BJ (cell line): ENCODE measurements at regions not wholly inside any gene's neighbourhood (a gene's known extent, or its start where the extent isn't known, plus 50 kb on each side); places are given as distances from the start of the nearest gene placed in this dataset.

ENCODE experiments used
- CTCF ChIA-PET: fragments of 350-600 bp; formaldehyde crosslinking; extraction: SDS; loops from one replicate; lab custom pipeline; 2021; ENCODE audit warnings: antibody characterized with exemption, inconsistent platforms; lab: Yijun Ruan, JAX
- POLR2A ChIA-PET: fragments of 300-600 bp; sonication (Branson Sonifier 250); formaldehyde crosslinking; extraction: SDS; loops from one replicate; lab custom pipeline; 2021; ENCODE audit warnings: antibody characterized with exemption; lab: Charles Lee
- DNase-seq: peaks from one replicate; pipeline ENCODE4 v3.0.0-alpha.2; 2011; ENCODE audit warnings: low read depth
- H3K27me3 ChIP-seq: 2 replicates; pipeline ENCODE4 v1.6.0; 2011; ENCODE audit warnings: low read length; ENCODE audit not compliant: control insufficient read depth, insufficient read depth
- H3K36me3 ChIP-seq: 2 replicates; pipeline ENCODE4 v1.5.1; 2011; ENCODE audit warnings: low read length; ENCODE audit not compliant: control insufficient read depth, insufficient read depth
- H3K4me3 ChIP-seq: 2 replicates; pipeline ENCODE4 v1.5.1; 2011; ENCODE audit warnings: low read depth, mild to moderate bottlenecking, control low read depth, low read length
- TF ChIP-seq, protein P1 (sequence below): IDR thresholded peaks from 2 replicates; pipeline ENCODE4 v1.5.1; 2011; ENCODE audit warnings: low read depth, mild to moderate bottlenecking, control low read depth, inconsistent platforms, low read length, moderate library complexity; ENCODE audit not compliant: insufficient read depth

DNA sequence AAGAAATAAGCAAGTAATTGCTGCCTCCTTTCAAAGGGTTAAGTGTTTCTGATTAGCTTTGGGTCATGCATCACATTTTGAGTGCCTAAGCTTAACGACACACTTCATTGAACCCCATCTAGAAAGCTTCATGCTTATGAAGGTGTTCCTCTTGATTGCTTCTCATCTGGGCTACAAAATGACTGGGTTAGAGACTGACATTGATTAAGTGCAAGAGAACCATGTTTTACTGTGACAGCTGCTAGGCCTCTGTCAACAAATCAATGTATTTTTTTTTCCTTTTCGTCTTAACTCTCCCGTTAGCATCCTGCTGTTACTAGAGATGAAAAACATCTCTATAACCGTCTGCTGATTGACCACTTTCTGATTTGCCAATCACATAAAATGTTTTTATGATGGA, 725.0 kb downstream of the TLE1 start:
- TF ChIP-seq, protein P1, sequence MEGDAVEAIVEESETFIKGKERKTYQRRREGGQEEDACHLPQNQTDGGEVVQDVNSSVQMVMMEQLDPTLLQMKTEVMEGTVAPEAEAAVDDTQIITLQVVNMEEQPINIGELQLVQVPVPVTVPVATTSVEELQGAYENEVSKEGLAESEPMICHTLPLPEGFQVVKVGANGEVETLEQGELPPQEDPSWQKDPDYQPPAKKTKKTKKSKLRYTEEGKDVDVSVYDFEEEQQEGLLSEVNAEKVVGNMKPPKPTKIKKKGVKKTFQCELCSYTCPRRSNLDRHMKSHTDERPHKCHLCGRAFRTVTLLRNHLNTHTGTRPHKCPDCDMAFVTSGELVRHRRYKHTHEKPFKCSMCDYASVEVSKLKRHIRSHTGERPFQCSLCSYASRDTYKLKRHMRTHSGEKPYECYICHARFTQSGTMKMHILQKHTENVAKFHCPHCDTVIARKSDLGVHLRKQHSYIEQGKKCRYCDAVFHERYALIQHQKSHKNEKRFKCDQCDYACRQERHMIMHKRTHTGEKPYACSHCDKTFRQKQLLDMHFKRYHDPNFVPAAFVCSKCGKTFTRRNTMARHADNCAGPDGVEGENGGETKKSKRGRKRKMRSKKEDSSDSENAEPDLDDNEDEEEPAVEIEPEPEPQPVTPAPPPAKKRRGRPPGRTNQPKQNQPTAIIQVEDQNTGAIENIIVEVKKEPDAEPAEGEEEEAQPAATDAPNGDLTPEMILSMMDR = no peak
- no peaks in the 10 kb centered on the region for H3K36me3 ChIP-seq
- no peaks in the 10 kb centered on the region for H3K27me3 ChIP-seq
- ChIA-PET POLR2A (no interaction called here), CTCF (no interaction called here)
- H3K4me3 ChIP-seq = no peak overlapping the region
- no peak for DNase-seq

DNA sequence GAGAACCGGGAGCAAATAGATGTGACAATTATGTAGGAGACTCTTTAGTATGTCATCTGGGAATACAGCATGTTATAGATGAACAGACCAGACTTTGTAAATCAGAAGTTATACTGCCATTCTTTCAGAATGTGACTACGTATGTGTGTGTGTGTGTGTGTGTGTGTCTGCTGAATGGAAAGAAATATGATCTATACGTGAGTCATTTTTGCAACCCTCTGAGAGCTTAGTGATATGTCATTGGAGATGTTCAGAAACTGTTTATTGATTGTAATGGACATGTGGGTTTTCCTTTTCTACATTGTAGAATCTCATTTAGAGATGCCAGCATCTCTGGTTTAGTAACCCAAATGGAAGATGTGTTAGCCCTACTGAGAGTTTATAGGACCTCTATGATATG, 731.5 kb downstream of the TLE1 start:
- no peaks in the 10 kb centered on the region for H3K36me3 ChIP-seq
- POLR2A ChIA-PET = no interaction called here
- TF ChIP-seq, protein P1 = no peak
- H3K4me3 ChIP-seq = no peak overlapping the region
- no peaks in the 10 kb centered on the region for H3K27me3 ChIP-seq
- no peak for DNase-seq
- CTCF ChIA-PET = no interaction called here

DNA sequence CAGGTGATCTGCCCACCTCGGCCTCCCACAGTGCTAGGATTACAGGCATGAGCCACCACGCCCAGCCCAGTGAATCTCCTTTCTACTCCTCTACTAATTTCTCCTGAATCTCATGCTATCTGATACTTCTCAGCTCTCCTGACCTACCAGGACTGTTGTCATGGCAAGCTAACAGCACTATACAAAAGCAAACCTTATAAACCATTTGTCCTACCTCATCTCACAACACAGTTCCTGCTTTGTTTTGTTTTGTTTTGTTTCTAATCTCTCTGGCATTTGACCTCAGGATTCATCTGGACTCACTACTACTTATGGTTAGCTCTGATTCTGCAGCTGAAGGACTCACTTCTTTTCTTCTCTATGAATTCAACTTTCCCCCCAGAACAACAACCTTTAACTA, 734.8 kb downstream of the TLE1 start:
- ChIA-PET CTCF (interaction anchor here (0.6 kb wide), 1 partner anchor 291 kb away, joined by 3 read pairs; no protein-coding TSS in a partner anchor), POLR2A (no interaction called here)
- no peak overlapping the region for H3K4me3 ChIP-seq
- H3K27me3 ChIP-seq = no peaks in the 10 kb centered on the region
- no peaks in the 10 kb centered on the region for H3K36me3 ChIP-seq
- TF ChIP-seq, protein P1 = no peak
- no peak for DNase-seq

DNA sequence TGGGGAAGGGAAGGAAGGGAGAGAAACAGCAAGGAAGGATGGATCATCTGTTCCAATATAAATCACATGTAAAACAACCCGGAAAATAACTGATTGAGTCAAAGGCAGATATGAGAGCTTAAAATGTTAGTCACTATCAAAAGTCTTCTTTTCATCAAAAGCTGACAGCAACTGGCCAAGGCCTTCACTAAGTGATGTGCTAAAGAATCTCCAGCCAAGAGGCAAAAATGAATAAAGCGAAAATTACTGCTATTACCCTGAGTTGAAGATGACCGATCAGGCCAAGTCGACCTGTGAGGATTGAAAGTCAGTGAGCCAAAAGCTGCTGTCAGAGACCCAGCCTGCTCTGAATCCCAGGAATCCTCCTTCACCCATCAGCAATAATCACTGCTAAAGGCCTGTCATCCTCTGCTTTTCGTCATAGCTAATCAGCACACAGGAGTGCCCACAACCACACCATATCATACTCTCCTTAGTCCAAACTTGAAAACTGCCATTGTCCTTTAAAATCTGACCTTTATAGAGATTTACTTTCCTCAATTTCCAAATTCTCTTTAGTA, 736.9 kb downstream of the TLE1 start:
- no peak overlapping the region for H3K4me3 ChIP-seq
- CTCF ChIA-PET = interaction anchor here (0.6 kb wide), 1 partner anchor 11 kb away, joined by 3 read pairs; no protein-coding TSS in a partner anchor
- no peaks in the 10 kb centered on the region for H3K36me3 ChIP-seq
- POLR2A ChIA-PET = no interaction called here
- DNase-seq = no peak
- TF ChIP-seq, protein P1 = no peak
- no peaks in the 10 kb centered on the region for H3K27me3 ChIP-seq

DNA sequence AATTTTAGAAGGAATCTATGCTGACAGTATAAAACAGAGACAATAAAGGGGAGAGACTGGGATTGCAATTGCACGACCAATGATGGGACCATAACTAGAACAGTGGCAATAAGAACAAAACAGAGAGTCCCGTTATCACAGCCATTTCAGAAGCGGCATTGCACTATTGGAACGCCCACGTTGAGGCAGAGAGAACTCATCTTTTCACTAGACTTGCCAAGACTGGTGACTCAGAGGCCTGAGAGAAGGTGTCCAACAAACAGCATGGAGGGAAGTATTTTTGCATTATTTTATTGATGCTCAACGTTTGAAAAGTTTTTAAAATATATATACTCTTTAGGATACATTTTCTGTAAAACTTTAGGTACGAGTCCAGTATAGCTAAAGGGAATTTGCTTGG, 737.7 kb downstream of the TLE1 start:
- no peak for DNase-seq

More for the DNA sequence above, 737.7 kb downstream of the TLE1 start:
- Histone ChIP-seq H3K27me3 (no peaks in the 10 kb centered on the region), H3K4me3 (no peak overlapping the region), H3K36me3 (no peaks in the 10 kb centered on the region)
- ChIA-PET CTCF (no interaction called here), POLR2A (no interaction called here)
- TF ChIP-seq, protein P1 = no peak
